GM12891 (cell line): ENCODE measurements at regions not wholly inside any gene's neighbourhood (a gene's known extent, or its start where the extent isn't known, plus 50 kb on each side); places are given as distances from the start of the nearest gene placed in this dataset.

Experiments used
- DNase-seq: peaks from one replicate; pipeline ENCODE4 v3.0.0; 2011; ENCODE audit warnings: low spot score; ENCODE audit not compliant: insufficient read length
- FAIRE-seq: peaks from 2 replicates; lab custom pipeline; 2011; peaks lifted over from hg19 to GRCh38; lab: Jason Lieb, UNC
- PAX5 ChIP-seq: IDR thresholded peaks from 2 replicates; pipeline ENCODE4 v1.6.1; 2011; ENCODE audit warnings: low read length, moderate library complexity, mild to moderate bottlenecking; ENCODE audit not compliant: insufficient read depth, severe bottlenecking
- POLR2A ChIP-seq: IDR thresholded peaks from 2 replicates; pipeline ENCODE4 v1.6.1; 2011; ENCODE audit warnings: low read depth, low read length, control low read depth
- POLR2AphosphoS5 ChIP-seq: IDR thresholded peaks from 2 replicates; pipeline ENCODE4 v1.6.1; 2011; ENCODE audit warnings: low read depth, low read length, control low read depth
- POU2F2 ChIP-seq: IDR thresholded peaks from 2 replicates; pipeline ENCODE4 v1.6.1; 2011; ENCODE audit warnings: low read depth, mild to moderate bottlenecking, control low read depth, low read length, moderate library complexity
- SPI1 ChIP-seq: IDR thresholded peaks from 2 replicates; pipeline ENCODE4 v1.6.1; 2011; ENCODE audit warnings: low read depth, low read length, control low read depth
- TAF1 ChIP-seq: IDR thresholded peaks from 2 replicates; pipeline ENCODE4 v1.6.1; 2011; ENCODE audit warnings: low read depth, low read length, control low read depth

GRCh38 chr5:4191703-4192102 lies 596.1 kb downstream of the IRX1 start:
- DNase-seq: no peak
- no peak for FAIRE-seq
- TF ChIP-seq TAF1 (no peak), POLR2AphosphoS5 (no peak), SPI1 (no peak), POLR2A (no peak)

DNA sequence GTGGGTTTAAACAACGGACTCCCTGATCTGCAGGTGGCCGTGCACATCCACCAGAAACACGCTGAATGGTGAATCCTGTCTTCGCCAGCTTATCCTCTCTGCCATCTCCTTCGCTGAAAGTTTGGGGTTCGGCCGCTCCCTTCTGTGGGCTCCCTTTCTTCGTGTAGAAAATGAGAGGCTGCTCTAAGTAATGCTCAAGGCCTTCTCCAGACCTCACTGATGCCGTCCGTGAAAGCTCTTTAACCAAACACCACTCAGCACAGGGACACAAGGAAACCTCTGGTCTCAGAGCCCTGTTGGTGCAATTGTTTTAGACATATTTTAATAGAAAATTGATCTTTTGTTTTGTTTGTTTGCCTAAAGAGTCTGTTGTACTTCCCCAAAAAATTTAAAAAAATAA lies 596.5 kb downstream of the IRX1 start:
- no peak for FAIRE-seq
- TF ChIP-seq POLR2AphosphoS5: no peak
- no peak for TF ChIP-seq POLR2A
- TF ChIP-seq POU2F2: no peak
- no peak for TF ChIP-seq PAX5
- no peak for TF ChIP-seq SPI1
- no peak for TF ChIP-seq TAF1

DNA sequence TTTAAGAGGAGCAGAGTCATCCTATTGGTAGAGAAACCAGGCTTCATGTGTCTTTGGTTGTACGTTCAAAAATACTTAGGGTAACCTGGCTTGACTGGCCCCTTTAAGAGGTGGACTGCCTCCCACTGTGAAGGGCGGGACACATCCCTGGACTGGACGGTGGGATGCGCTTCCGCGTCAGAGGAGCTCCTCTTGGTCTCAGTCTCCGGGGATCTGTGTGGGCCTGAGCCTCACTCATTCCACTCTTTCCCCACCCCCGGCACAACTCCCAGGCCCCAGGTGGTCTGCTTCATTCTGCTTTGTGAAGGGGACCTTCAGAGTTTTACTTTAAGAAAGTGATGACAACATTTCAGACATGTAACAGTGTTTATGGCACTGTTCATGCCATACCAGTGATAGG lies 601.1 kb downstream of the IRX1 start:
- FAIRE-seq (no peak), DNase-seq (no peak)
- TF ChIP-seq TAF1 (no peak), POU2F2 (no peak), POLR2AphosphoS5 (no peak), SPI1 (no peak), PAX5 (no peak), POLR2A (no peak)

More for the DNA sequence above, 596.5 kb downstream of the IRX1 start:
- DNase-seq: no peak

DNA sequence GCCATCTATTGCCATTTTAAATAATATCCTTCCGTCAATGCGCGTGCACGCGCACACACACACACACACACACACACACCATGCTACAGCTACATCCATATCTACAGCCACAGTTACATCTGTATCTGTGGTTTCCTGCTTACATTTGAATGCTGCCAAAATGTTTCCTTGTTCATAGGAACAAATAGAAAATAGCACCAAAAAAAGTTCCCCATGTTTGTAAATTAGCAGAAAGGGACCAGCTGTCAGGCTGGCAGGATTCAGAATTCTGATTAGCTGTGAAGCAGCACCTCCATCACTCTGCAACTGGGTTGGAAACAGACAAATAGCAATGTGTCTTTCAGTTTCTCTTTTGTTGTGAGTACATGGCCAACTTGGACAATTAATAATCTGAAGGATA lies 601.5 kb downstream of the IRX1 start:
- FAIRE-seq: no peak
- no peak for DNase-seq
- no peak for TF ChIP-seq POLR2AphosphoS5

DNA sequence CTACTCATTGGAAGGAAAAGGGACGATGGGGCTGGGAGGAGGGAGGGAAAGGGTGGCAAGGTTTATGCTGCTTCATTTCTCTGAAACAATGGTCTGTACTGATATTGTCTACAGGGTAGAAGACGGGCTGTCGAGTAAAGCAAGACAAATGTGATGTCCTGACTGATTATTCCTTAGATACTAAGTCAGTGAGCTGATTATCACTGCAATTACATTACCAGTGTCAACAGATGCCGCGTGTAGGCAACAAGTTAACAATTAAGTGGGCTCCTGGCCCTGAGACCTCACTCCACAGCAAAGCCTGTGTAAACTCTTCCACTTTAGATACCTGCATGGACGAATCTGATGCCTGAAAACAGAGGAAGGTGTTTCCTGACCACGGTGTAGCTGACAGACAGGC lies 602.8 kb downstream of the IRX1 start:
- FAIRE-seq: no peak
- no peak for TF ChIP-seq POU2F2
- no peak for TF ChIP-seq POLR2AphosphoS5
- no peak for TF ChIP-seq POLR2A
- TF ChIP-seq PAX5: no peak
- no peak for TF ChIP-seq TAF1
- no peak for TF ChIP-seq SPI1

DNA sequence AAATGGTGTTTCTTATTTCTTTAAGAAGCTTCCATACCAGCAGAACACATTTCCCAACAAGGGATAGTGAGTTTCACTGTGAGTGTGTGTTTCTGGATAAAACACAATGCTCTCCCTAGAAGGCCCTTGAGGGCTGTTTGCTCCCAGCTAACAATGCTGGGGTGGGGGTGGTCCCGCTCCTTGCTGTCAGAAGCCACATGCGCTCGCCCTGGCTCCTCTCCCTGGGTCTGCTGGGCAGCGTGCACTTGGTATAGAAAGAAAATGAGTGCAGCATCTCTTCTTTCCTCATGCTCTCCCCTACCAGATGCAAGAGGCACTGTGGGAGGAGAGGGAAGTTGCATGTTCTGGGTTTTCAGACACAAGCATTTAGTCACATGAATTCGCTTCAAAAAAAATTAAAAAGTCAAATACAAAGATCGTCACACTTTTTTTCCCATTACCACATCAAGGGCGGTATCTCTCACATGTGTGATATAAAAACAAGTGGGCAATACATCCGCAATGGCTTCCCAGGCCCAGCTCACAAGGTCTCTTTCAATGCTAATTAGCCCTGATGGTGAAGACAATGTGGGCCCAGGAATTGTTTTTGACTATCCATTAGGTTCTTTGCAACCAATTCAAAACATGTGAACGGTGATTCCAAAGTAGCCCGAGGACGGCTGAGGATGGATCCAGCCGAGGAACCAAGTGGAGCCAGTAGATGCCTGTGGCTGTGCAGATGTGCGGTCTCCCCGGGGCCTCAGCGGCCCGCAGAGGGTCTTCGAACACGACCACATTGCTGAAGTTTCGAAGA lies 603.6 kb downstream of the IRX1 start:
- no peak for TF ChIP-seq PAX5
- no peak for TF ChIP-seq POU2F2
- no peak for TF ChIP-seq TAF1
- no peak for TF ChIP-seq POLR2AphosphoS5
- no peak for TF ChIP-seq POLR2A
- no peak for TF ChIP-seq SPI1
- DNase-seq (no peak), FAIRE-seq (no peak)

More for the DNA sequence above, 602.8 kb downstream of the IRX1 start:
- no peak for DNase-seq

DNA sequence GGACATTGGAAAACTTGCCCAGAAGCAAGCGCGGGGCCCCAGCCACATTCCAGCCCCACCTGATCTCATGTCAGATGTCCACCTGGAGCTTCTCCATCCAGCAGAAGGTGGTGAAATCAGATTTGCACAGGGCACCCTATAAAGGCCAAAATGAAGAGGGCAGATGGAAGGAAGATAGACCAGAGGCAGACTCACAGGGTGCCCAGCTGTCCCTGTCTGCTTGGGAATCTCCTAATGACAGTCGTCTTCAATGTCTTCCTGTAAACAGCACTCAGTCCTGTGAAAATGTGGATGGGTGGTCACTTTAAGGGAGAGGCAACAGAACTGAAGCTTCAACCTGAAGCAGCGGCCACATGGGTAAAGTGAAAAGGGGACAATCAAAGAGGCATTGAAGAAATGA lies 607.5 kb downstream of the IRX1 start:
- FAIRE-seq (no peak), DNase-seq (no peak)
- TF ChIP-seq POLR2AphosphoS5: no peak
- TF ChIP-seq POU2F2: no peak
- no peak for TF ChIP-seq SPI1
- TF ChIP-seq TAF1: no peak
- no peak for TF ChIP-seq PAX5
- TF ChIP-seq POLR2A: no peak

DNA sequence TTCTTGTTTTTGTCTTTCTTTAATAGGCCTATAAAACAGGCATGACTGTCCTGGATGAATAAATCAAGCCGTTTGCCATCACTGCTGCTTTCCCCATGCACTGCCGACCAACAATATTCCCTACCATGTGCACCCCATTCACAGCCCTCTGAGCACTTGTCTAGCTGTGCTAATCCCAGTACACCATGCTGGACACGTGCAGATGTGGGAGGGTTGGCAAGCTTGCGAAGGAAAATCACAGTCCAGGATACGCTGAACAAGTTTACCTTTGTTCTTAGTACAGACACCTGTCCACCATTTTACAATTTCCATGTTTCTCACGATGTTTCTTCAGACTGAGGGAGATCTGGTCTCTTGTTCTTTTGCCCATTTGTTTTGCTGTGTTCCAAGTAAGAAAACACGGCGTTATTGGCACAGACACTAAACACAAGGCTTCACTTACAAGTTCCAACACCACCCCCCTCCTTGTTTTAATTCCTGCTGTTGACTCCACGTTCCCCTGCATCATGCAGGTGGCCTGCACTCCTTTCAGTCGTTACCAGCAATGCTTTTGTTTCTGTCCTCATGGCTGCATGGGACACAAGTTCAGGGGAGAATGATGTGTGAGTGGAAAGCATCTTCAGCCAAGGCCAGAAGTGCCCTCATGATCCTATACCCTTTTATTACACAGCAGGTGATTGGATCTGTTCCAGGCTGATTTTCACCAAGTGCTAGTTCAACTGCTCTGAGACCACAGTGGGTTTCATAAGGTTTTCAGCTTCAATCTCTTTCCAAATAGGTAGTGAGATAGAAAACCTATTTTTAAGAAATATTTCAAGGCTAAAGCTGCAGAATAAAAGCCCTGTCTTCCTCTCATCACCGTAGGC lies 608.9 kb downstream of the IRX1 start:
- no peak for DNase-seq
- FAIRE-seq: no peak
- TF ChIP-seq POLR2AphosphoS5 (no peak), TAF1 (no peak), POLR2A (no peak), POU2F2 (no peak), SPI1 (no peak), PAX5 (no peak)

GRCh38 chr5:4205398-4205797 lies 609.8 kb downstream of the IRX1 start:
- TF ChIP-seq TAF1 (no peak), SPI1 (no peak), POLR2A (no peak), POU2F2 (no peak), PAX5 (no peak), POLR2AphosphoS5 (no peak)
- FAIRE-seq (no peak), DNase-seq (no peak)
